Retinal pigment epithelial cell (primary cell): ENCODE measurements at regions not wholly inside any gene's neighbourhood (a gene's known extent, or its start where the extent isn't known, plus 50 kb on each side); places are given as distances from the start of the nearest gene placed in this dataset.
A peak's percentile ranks its signal among the peaks of the same experiment; 100 is the strongest.

Experiments used
- DNase-seq: peaks from one replicate; pipeline ENCODE4 v3.0.0-alpha.2; 2010; ENCODE audit warnings: low read depth
- H3K4me3 ChIP-seq: 2 replicates; pipeline ENCODE4 v1.5.1; 2011; ENCODE audit warnings: mild to moderate bottlenecking, low read length, control low read depth, moderate library complexity
- CTCF ChIP-seq: conservative IDR thresholded peaks from 2 replicates; pipeline ENCODE4 v1.5.1; 2011; ENCODE audit warnings: low read depth, low read length, control low read depth, inconsistent platforms

- no peak for TF ChIP-seq CTCF
- no peak overlapping the region for H3K4me3 ChIP-seq
- no peak for DNase-seq
These were observed 133.3 kb downstream of the MGAT5B start for GRCh38 chr17:77001487-77001886.

DNA sequence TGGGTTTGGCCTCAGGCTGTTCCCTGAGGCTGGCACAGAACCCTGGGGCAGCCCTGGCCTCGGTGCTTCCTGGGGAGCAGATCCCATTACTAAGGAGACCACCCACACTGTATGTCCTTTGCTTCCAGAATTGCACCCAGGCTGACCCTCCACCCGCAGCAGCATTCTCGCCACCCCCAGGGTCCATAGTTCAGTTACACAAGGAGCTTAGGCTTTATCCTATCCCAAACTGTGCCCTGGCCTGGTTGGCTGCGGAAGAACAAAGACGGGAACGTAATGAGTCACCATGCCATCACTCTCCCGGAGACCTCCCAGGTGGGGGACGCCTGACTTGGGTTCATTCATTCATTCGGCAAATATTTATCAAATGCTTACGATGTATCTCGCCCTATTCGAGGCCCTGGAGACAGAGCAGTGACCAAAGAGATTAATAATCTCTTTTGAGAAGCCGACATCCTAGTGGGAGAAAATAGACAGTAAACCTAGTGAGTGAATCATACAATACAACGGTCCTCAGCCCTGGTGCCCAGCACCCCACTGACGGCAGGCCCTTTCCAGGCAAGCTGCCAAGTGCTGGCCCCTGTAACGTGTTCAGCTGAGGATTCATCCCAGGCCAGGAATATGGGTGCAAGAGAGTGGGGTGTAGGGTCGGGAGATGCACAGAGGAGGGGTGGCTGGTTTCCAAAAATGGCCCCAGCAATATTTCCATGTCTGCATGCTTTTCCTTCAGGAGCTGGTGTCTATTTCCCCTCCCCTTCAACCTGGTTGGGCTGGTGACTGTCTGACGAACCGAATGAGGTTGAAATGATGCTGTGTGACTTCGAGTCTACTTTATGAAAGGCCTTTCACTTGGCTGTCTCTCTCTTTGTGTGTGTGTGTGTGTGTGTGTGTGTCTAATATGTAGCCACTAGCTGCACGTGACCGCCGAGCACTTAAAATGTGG is 134.2 kb downstream of the MGAT5B start:
- peak; percentile 47 for DNase-seq
- TF ChIP-seq CTCF = no peak
- H3K4me3 ChIP-seq = no peak overlapping the region

- no peak for DNase-seq
- no peak for TF ChIP-seq CTCF
- no peak overlapping the region for H3K4me3 ChIP-seq
These were observed 135.5 kb downstream of the MGAT5B start for GRCh38 chr17:77003699-77004098.

GRCh38 chr17:77006971-77007649 is 133.7 kb upstream of the SEC14L1 start:
- DNase-seq = no peak
- no peak for TF ChIP-seq CTCF
- H3K4me3 ChIP-seq = no peak overlapping the region

DNA sequence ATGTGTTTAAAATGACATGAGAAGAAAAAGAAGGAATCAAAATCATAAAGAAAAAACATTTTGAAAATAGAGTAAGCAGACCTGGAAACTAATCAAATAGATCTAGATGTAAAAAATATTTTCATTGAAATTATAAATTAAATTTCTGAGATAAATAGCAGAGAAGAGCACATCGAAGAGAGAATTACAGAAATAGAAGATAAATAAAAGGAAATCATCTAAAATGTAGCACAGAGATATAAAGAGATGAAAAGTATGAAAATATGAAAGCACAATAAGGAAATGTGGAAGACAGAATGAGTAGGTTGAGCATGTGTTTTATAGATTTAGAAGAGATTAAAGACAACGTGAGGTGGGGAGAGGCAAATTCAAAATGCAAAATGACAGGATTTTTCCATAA is 130.9 kb upstream of the SEC14L1 start:
- no peak for DNase-seq
- TF ChIP-seq CTCF = no peak
- H3K4me3 ChIP-seq = no peak overlapping the region

GRCh38 chr17:77010667-77011066 is 130.1 kb upstream of the SEC14L1 start:
- DNase-seq = no peak
- H3K4me3 ChIP-seq = no peak overlapping the region
- no peak for TF ChIP-seq CTCF
